ENCODE measurements at regions not wholly inside any gene's neighbourhood (a gene's known extent, or its start where the extent isn't known, plus 50 kb on each side); places are given as distances from the start of the nearest gene placed in this dataset.
A peak's percentile ranks its signal among the peaks of the same experiment; 100 is the strongest.

GRCh38 chr9:107103621-107104020 is 179.5 kb upstream of the RAD23B start:
- Histone ChIP-seq H3K27me3 (no peaks in the 10 kb centered on the region), H3K27ac (replicated peaks in 1 of 4) (no peak overlapping the region), H3K4me1 (no peaks in the 10 kb centered on the region), H3K4me3 (no peak overlapping the region), H3K9me3 (no peaks in the 10 kb centered on the region), H3K36me3 (no peaks in the 10 kb centered on the region)
- intact Hi-C loops (cut with DNase I) = no loop called here
- TF ChIP-seq POLR2AphosphoS5 (IDR thresholded peaks at IDR 0.05) (no peak), EP300 (IDR thresholded peaks at IDR 0.05) (no peak), POLR2A (IDR thresholded peaks at IDR 0.05; ENCODE audit: low read depth) (no peak)
- no peak for DNase-seq (ENCODE audit: extremely low spot score)
- 83% methylated on average over 2 of the region's 2 CpGs for WGBS

- Histone ChIP-seq H3K4me1 (no peaks in the 10 kb centered on the region), H3K27ac (replicated peaks in 1 of 4) (no peak overlapping the region), H3K9me3 (no peaks in the 10 kb centered on the region), H3K36me3 (no peaks in the 10 kb centered on the region), H3K27me3 (no peaks in the 10 kb centered on the region), H3K4me3 (no peak overlapping the region)
- no peak for TF ChIP-seq POLR2A (IDR thresholded peaks at IDR 0.05; ENCODE audit: low read depth)
- TF ChIP-seq CTCF (IDR thresholded peaks at IDR 0.05) = no peak
- no peak for TF ChIP-seq POLR2AphosphoS5 (IDR thresholded peaks at IDR 0.05)
- no peak for TF ChIP-seq EP300 (IDR thresholded peaks at IDR 0.05)
- peak; percentile 85 for DNase-seq (ENCODE audit: extremely low spot score)
- WGBS = 62% methylated on average over 3 of the region's 3 CpGs
- intact Hi-C loops (cut with DNase I) = no loop called here
These were observed 177.3 kb upstream of the RAD23B start for GRCh38 chr9:107105784-107106183.

GRCh38 chr9:107106416-107106815 is 176.7 kb upstream of the RAD23B start:
- peak; percentile 42 for DNase-seq (ENCODE audit: extremely low spot score)
- Histone ChIP-seq H3K27me3 (no peaks in the 10 kb centered on the region), H3K4me1 (no peaks in the 10 kb centered on the region), H3K27ac (replicated peaks in 1 of 4) (no peak overlapping the region), H3K4me3 (no peak overlapping the region), H3K9me3 (no peaks in the 10 kb centered on the region), H3K36me3 (no peaks in the 10 kb centered on the region)
- 88% methylated on average over 3 of the region's 3 CpGs for WGBS
- no peak for TF ChIP-seq EP300 (IDR thresholded peaks at IDR 0.05)
- intact Hi-C loops (cut with DNase I) = no loop called here

GRCh38 chr9:107108342-107109130 is 174.5 kb upstream of the RAD23B start:
- Histone ChIP-seq H3K27ac (replicated peaks in 1 of 4) (no peak overlapping the region), H3K9me3 (no peaks in the 10 kb centered on the region), H3K27me3 (no peaks in the 10 kb centered on the region), H3K4me3 (no peak overlapping the region), H3K36me3 (no peaks in the 10 kb centered on the region), H3K4me1 (no peaks in the 10 kb centered on the region)
- peak; percentile 75 for DNase-seq (ENCODE audit: extremely low spot score)
- no peak for TF ChIP-seq POLR2A (IDR thresholded peaks at IDR 0.05; ENCODE audit: low read depth)
- no peak for TF ChIP-seq EP300 (IDR thresholded peaks at IDR 0.05)
- TF ChIP-seq CTCF (IDR thresholded peaks at IDR 0.05) = no peak
- TF ChIP-seq POLR2AphosphoS5 (IDR thresholded peaks at IDR 0.05) = no peak
- intact Hi-C loops (cut with DNase I) = no loop called here
- 87% methylated on average over 7 of the region's 7 CpGs for WGBS

GRCh38 chr9:107109324-107109723 is 173.8 kb upstream of the RAD23B start:
- no peaks in the 10 kb centered on the region for H3K4me1 ChIP-seq
- WGBS = 95% methylated on average over 2 of the region's 2 CpGs

More at GRCh38 chr9:107109324-107109723, 173.8 kb upstream of the RAD23B start:
- H3K9me3 ChIP-seq = no peaks in the 10 kb centered on the region
- H3K27ac ChIP-seq (replicated peaks in 1 of 4) = no peak overlapping the region
- no peaks in the 10 kb centered on the region for H3K36me3 ChIP-seq
- TF ChIP-seq POLR2A (IDR thresholded peaks at IDR 0.05; ENCODE audit: low read depth) = no peak
- no peak for TF ChIP-seq EP300 (IDR thresholded peaks at IDR 0.05)
- no peak for TF ChIP-seq CTCF (IDR thresholded peaks at IDR 0.05)
- no peak for TF ChIP-seq POLR2AphosphoS5 (IDR thresholded peaks at IDR 0.05)
- no peak for DNase-seq (ENCODE audit: extremely low spot score)
- intact Hi-C loops (cut with DNase I) = no loop called here
- H3K4me3 ChIP-seq = no peak overlapping the region
- H3K27me3 ChIP-seq = no peaks in the 10 kb centered on the region

Measured in esophagus muscularis mucosa (tissue), 4 donors.